ENCODE measurements at regions not wholly inside any gene's neighbourhood (a gene's known extent, or its start where the extent isn't known, plus 50 kb on each side); places are given as distances from the start of the nearest gene placed in this dataset.

GRCh38 chr13:112226320-112227002, 149.7 kb upstream of the SPACA7 start:
- TF ChIP-seq CTCF (IDR thresholded peaks at IDR 0.05) = no peak
- DNase-seq (ENCODE audit: low spot score) = no peak
- Mint-ChIP-seq H3K4me1 (ENCODE audit: low read depth) (no peaks in the 10 kb centered on the region), H3K4me3 (ENCODE audit: unreplicated experiment) (no peak overlapping the region), H3K9me3 (ENCODE audit: low read depth) (no peaks in the 10 kb centered on the region), H3K27ac (ENCODE audit: unreplicated experiment) (no peak overlapping the region), H3K36me3 (ENCODE audit: low read depth) (no peaks in the 10 kb centered on the region), H3K27me3 (ENCODE audit: low read depth) (peaks cover 2% of the 10 kb centered on the region)

GRCh38 chr13:112227031-112227430, 149.1 kb upstream of the SPACA7 start:
- H3K9me3 Mint-ChIP-seq (ENCODE audit: low read depth) = no peaks in the 10 kb centered on the region
- no peak for TF ChIP-seq CTCF (IDR thresholded peaks at IDR 0.05)
- H3K4me1 Mint-ChIP-seq (ENCODE audit: low read depth) = no peaks in the 10 kb centered on the region
- H3K36me3 Mint-ChIP-seq (ENCODE audit: low read depth) = no peaks in the 10 kb centered on the region
- no peak overlapping the region for H3K4me3 Mint-ChIP-seq (ENCODE audit: unreplicated experiment)
- H3K27me3 Mint-ChIP-seq (ENCODE audit: low read depth) = peaks cover 3% of the 10 kb centered on the region
- no peak for DNase-seq (ENCODE audit: low spot score)
- H3K27ac Mint-ChIP-seq (ENCODE audit: unreplicated experiment) = no peak overlapping the region

- H3K4me1 Mint-ChIP-seq (ENCODE audit: low read depth) = no peaks in the 10 kb centered on the region
- H3K27ac Mint-ChIP-seq (ENCODE audit: unreplicated experiment) = no peak overlapping the region
- no peaks in the 10 kb centered on the region for H3K9me3 Mint-ChIP-seq (ENCODE audit: low read depth)
- no peak for DNase-seq (ENCODE audit: low spot score)
- H3K36me3 Mint-ChIP-seq (ENCODE audit: low read depth) = no peaks in the 10 kb centered on the region
- peaks cover 5% of the 10 kb centered on the region for H3K27me3 Mint-ChIP-seq (ENCODE audit: low read depth)
- TF ChIP-seq CTCF (IDR thresholded peaks at IDR 0.05) = no peak
- no peak overlapping the region for H3K4me3 Mint-ChIP-seq (ENCODE audit: unreplicated experiment)
Measured at GRCh38 chr13:112229445-112229844, 146.7 kb upstream of the SPACA7 start.

GRCh38 chr13:112229992-112230872, 145.9 kb upstream of the SPACA7 start:
- Mint-ChIP-seq H3K4me1 (ENCODE audit: low read depth) (no peaks in the 10 kb centered on the region), H3K27me3 (ENCODE audit: low read depth) (peaks cover 5% of the 10 kb centered on the region), H3K9me3 (ENCODE audit: low read depth) (peaks cover 5% of the 10 kb centered on the region), H3K27ac (ENCODE audit: unreplicated experiment) (no peak overlapping the region), H3K4me3 (ENCODE audit: unreplicated experiment) (no peak overlapping the region), H3K36me3 (ENCODE audit: low read depth) (no peaks in the 10 kb centered on the region)
- no peak for TF ChIP-seq CTCF (IDR thresholded peaks at IDR 0.05)
- DNase-seq (ENCODE audit: low spot score) = no peak

- DNase-seq (ENCODE audit: low spot score) = no peak
- Mint-ChIP-seq H3K27me3 (ENCODE audit: low read depth) (peaks cover 5% of the 10 kb centered on the region), H3K27ac (ENCODE audit: unreplicated experiment) (no peak overlapping the region)
Measured at GRCh38 chr13:112231451-112232083, 144.6 kb upstream of the SPACA7 start.

More at GRCh38 chr13:112231451-112232083, 144.6 kb upstream of the SPACA7 start:
- H3K4me3 Mint-ChIP-seq (ENCODE audit: unreplicated experiment) = no peak overlapping the region
- H3K9me3 Mint-ChIP-seq (ENCODE audit: low read depth) = peaks cover 5% of the 10 kb centered on the region
- TF ChIP-seq CTCF (IDR thresholded peaks at IDR 0.05) = no peak
- no peaks in the 10 kb centered on the region for H3K4me1 Mint-ChIP-seq (ENCODE audit: low read depth)
- no peaks in the 10 kb centered on the region for H3K36me3 Mint-ChIP-seq (ENCODE audit: low read depth)

Data from chondrocyte (in vitro differentiated cells).